WTC11 (cell line): ENCODE measurements at regions not wholly inside any gene's neighbourhood (a gene's known extent, or its start where the extent isn't known, plus 50 kb on each side); places are given as distances from the start of the nearest gene placed in this dataset.

Experiments used
- ATAC-seq: fragments of 200-7000 bp; cut with Tn5 transposase; 2 replicates; pipeline ENCODE4 v1.10.0; 2021; ENCODE audit warnings: mild to moderate bottlenecking, moderate library complexity
- CTCF ChIA-PET: fragments of 300-600 bp; sonication (Branson Sonifier 250); formaldehyde crosslinking; loops from one replicate; lab custom pipeline; 2021; ENCODE audit warnings: antibody characterized with exemption; lab: Charles Lee
- POLR2A ChIA-PET: fragments of 350-600 bp; sonication (Branson Sonifier 250); formaldehyde crosslinking; loops from one replicate; lab custom pipeline; 2021; ENCODE audit warnings: antibody characterized with exemption; lab: Charles Lee
- DNase-seq: peaks from one replicate; pipeline ENCODE4 v3.0.0; 2021; ENCODE audit warnings: low spot score
- H3K27ac Mint-ChIP-seq: 2 replicates; pipeline ENCODE4 v1.8.0; 2021; ENCODE audit warnings: mixed read lengths
- H3K27me3 Mint-ChIP-seq: 2 replicates; pipeline ENCODE4 v1.8.0; 2021; ENCODE audit warnings: low read depth, mild to moderate bottlenecking, moderate library complexity, mixed read lengths
- H3K36me3 Mint-ChIP-seq: 2 replicates; pipeline ENCODE4 v1.8.0; 2021; ENCODE audit warnings: mixed read lengths
- H3K4me1 Mint-ChIP-seq: 2 replicates; pipeline ENCODE4 v1.8.0; 2022; ENCODE audit warnings: mixed read lengths
- H3K4me3 Mint-ChIP-seq: 2 replicates; pipeline ENCODE4 v1.8.0; 2021; ENCODE audit warnings: mild to moderate bottlenecking, moderate library complexity, mixed read lengths
- H3K9me3 Mint-ChIP-seq: 2 replicates; pipeline ENCODE4 v1.8.0; 2021; ENCODE audit warnings: mixed read lengths
- AFF4 ChIP-seq: sonication (generic); formaldehyde crosslinking; IDR thresholded peaks from 2 replicates; pipeline ENCODE4 v1.8.1; 2023; ENCODE audit warnings: mild to moderate bottlenecking, missing genetic modification reagents, borderline replicate concordance
- ATF2 ChIP-seq: sonication (generic); formaldehyde crosslinking; IDR thresholded peaks from 2 replicates; pipeline ENCODE4 v1.8.1; 2022; ENCODE audit warnings: low read depth, missing genetic modification reagents, borderline replicate concordance
- ATF6 ChIP-seq: sonication (generic); formaldehyde crosslinking; IDR thresholded peaks from 2 replicates; pipeline ENCODE4 v1.8.1; 2023; ENCODE audit warnings: mild to moderate bottlenecking, missing genetic modification reagents
- CTCF ChIP-seq: fragments of 200-600 bp; IDR thresholded peaks from 2 replicates; pipeline ENCODE4 v1.8.0; 2022; ENCODE audit warnings: antibody characterized with exemption
- EMX1 ChIP-seq: fragments of 250-450 bp; sonication (Bioruptor Pico); IDR thresholded peaks from 2 replicates; pipeline ENCODE4 v1.8.0; 2021; ENCODE audit warnings: mild to moderate bottlenecking
- FOXP1 ChIP-seq: sonication (generic); formaldehyde crosslinking; IDR thresholded peaks from 2 replicates; pipeline ENCODE4 v1.8.0; 2022; ENCODE audit warnings: missing genetic modification reagents, mild to moderate bottlenecking, moderate library complexity, borderline replicate concordance
- IRF2 ChIP-seq: sonication (generic); formaldehyde crosslinking; IDR thresholded peaks from 2 replicates; pipeline ENCODE4 v1.8.0; 2022; ENCODE audit warnings: low read depth, missing genetic modification reagents, borderline replicate concordance
- MXD4 ChIP-seq: fragments of 250-450 bp; sonication (Bioruptor Pico); IDR thresholded peaks from 2 replicates; pipeline ENCODE4 v1.8.0; 2021; ENCODE audit warnings: mild to moderate bottlenecking, moderate library complexity, borderline replicate concordance
- MYBL2 ChIP-seq: sonication (generic); formaldehyde crosslinking; IDR thresholded peaks from 2 replicates; pipeline ENCODE4 v1.8.1; 2023; ENCODE audit warnings: mild to moderate bottlenecking, moderate library complexity, missing genetic modification reagents
- NFATC4 ChIP-seq: fragments of 250-450 bp; sonication (Bioruptor Pico); IDR thresholded peaks from 2 replicates; pipeline ENCODE4 v1.9.0; 2021; ENCODE audit warnings: mild to moderate bottlenecking
- NFE2L1 ChIP-seq: sonication (generic); formaldehyde crosslinking; IDR thresholded peaks from 2 replicates; pipeline ENCODE4 v1.8.1; 2023; ENCODE audit warnings: missing genetic modification reagents
- NR1H2 ChIP-seq: sonication (generic); formaldehyde crosslinking; IDR thresholded peaks from 2 replicates; pipeline ENCODE4 v1.9.0; 2021; ENCODE audit warnings: mild to moderate bottlenecking, moderate library complexity, missing genetic modification reagents
- NR2C2 ChIP-seq: sonication (generic); formaldehyde crosslinking; IDR thresholded peaks from 2 replicates; pipeline ENCODE4 v1.8.0; 2022; ENCODE audit warnings: mild to moderate bottlenecking, missing genetic modification reagents
- NR3C1 ChIP-seq: sonication (generic); formaldehyde crosslinking; conservative IDR thresholded peaks from 2 replicates; pipeline ENCODE4 v1.8.1; 2023; ENCODE audit warnings: low read depth, mild to moderate bottlenecking, missing genetic modification reagents
- OVOL2 ChIP-seq: fragments of 250-450 bp; sonication (Bioruptor Pico); IDR thresholded peaks from 2 replicates; pipeline ENCODE4 v1.9.0; 2021; ENCODE audit warnings: mild to moderate bottlenecking, borderline replicate concordance
- TCF7 ChIP-seq: sonication (generic); formaldehyde crosslinking; IDR thresholded peaks from 2 replicates; pipeline ENCODE4 v1.8.0; 2022; ENCODE audit warnings: mild to moderate bottlenecking, low read depth, missing genetic modification reagents, moderate library complexity
- ZBTB21 ChIP-seq: sonication (generic); formaldehyde crosslinking; IDR thresholded peaks from 2 replicates; pipeline ENCODE4 v1.8.1; 2023; ENCODE audit warnings: mild to moderate bottlenecking, missing genetic modification reagents, borderline replicate concordance
- ZNF219 ChIP-seq: sonication (generic); formaldehyde crosslinking; IDR thresholded peaks from 2 replicates; pipeline ENCODE4 v1.8.0; 2023; ENCODE audit warnings: missing genetic modification reagents, mild to moderate bottlenecking, borderline replicate concordance
- ZNF232 ChIP-seq: sonication (generic); formaldehyde crosslinking; IDR thresholded peaks from 2 replicates; pipeline ENCODE4 v1.8.0; 2022; ENCODE audit warnings: mild to moderate bottlenecking, missing genetic modification reagents
- ZNF317 ChIP-seq: sonication (generic); formaldehyde crosslinking; IDR thresholded peaks from 2 replicates; pipeline ENCODE4 v1.8.1; 2023; ENCODE audit warnings: low read depth, mild to moderate bottlenecking, moderate library complexity, missing genetic modification reagents, borderline replicate concordance
- ZNF416 ChIP-seq: fragments of 250-450 bp; sonication (Bioruptor Pico); IDR thresholded peaks from 2 replicates; pipeline ENCODE4 v1.9.0; 2021; ENCODE audit warnings: mild to moderate bottlenecking, inconsistent platforms
- ZNF423 ChIP-seq: fragments of 250-450 bp; sonication (Bioruptor Pico); IDR thresholded peaks from 2 replicates; pipeline ENCODE4 v2.1.2; 2022; ENCODE audit warnings: mild to moderate bottlenecking, moderate library complexity
- TF ChIP-seq, protein P1 (sequence below): sonication (generic); formaldehyde crosslinking; IDR thresholded peaks from 2 replicates; pipeline ENCODE4 v1.8.0; 2022; ENCODE audit warnings: mild to moderate bottlenecking, missing genetic modification reagents
- TF ChIP-seq, protein P2 (sequence below): sonication (generic); formaldehyde crosslinking; IDR thresholded peaks from 2 replicates; pipeline ENCODE4 v1.8.0; 2022; ENCODE audit warnings: missing genetic modification reagents

GRCh38 chr14:76695263-76695920 lies 65.9 kb upstream of the VASH1 start:
- no peaks in the 10 kb centered on the region for H3K4me1 Mint-ChIP-seq
- DNase-seq (no peak), ATAC-seq (no peak)
- ChIA-PET POLR2A (no interaction called here), CTCF (interaction anchor here (1.2 kb wide), 1 partner anchor 15 kb away, joined by 4 read pairs; no protein-coding TSS in a partner anchor)
- H3K4me3 Mint-ChIP-seq, result no peak overlapping the region
- H3K27me3 Mint-ChIP-seq, result no peaks in the 10 kb centered on the region
- TF ChIP-seq ZNF416 (CRISPR knock-in tag) (no peak), MXD4 (CRISPR knock-in tag) (no peak), ZBTB21 (CRISPR knock-in tag) (no peak), NFE2L1 (CRISPR knock-in tag) (no peak), NR2C2 (CRISPR knock-in tag) (no peak), NFATC4 (no peak), ZNF232 (CRISPR knock-in tag) (no peak), NR3C1 (CRISPR knock-in tag) (no peak), OVOL2 (CRISPR knock-in tag) (no peak), ZNF423 (no peak), NR1H2 (CRISPR knock-in tag) (no peak), IRF2 (CRISPR knock-in tag) (no peak), FOXP1 (no peak), CTCF (no peak), ZNF317 (CRISPR knock-in tag) (no peak), ATF6 (no peak)
- TF ChIP-seq, protein P1, sequence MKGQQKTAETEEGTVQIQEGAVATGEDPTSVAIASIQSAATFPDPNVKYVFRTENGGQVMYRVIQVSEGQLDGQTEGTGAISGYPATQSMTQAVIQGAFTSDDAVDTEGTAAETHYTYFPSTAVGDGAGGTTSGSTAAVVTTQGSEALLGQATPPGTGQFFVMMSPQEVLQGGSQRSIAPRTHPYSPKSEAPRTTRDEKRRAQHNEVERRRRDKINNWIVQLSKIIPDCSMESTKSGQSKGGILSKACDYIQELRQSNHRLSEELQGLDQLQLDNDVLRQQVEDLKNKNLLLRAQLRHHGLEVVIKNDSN, result no peak
- no peaks in the 10 kb centered on the region for H3K36me3 Mint-ChIP-seq
- no peak overlapping the region for H3K27ac Mint-ChIP-seq
- H3K9me3 Mint-ChIP-seq, result 0 out of 2 replicates have a peak, but pooled peaks cover 3% of the 10 kb centered on the region

DNA sequence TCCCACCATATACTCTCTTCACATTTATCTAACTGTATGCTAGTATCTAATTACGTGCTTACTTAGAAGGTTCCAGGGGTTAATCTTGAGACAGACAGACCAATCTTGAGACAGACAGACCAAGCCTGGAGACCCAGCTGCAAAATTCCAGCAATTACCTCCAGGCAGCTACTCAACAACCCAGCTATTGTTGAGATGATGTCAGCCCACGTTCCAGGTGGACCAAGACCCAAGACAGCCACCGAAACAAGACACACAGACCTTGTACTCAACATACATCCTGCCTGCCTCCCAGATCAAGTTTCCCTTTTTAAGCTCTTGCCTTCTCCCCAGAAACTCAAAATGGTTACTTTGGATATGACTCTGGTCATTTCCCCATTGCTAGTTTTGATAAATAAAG lies 64.9 kb upstream of the VASH1 start:
- ChIA-PET CTCF (interaction anchor here (1.5 to 1.7 kb wide), 2 partner anchors 14 to 88 kb away, joined by 7 to 8 read pairs; no protein-coding TSS in a partner anchor), POLR2A (no interaction called here)
- peaks cover 8% of the 10 kb centered on the region for H3K9me3 Mint-ChIP-seq
- DNase-seq (no peak), ATAC-seq (no peak)
- no peaks in the 10 kb centered on the region for H3K4me1 Mint-ChIP-seq
- H3K27ac Mint-ChIP-seq, result no peak overlapping the region
- no peaks in the 10 kb centered on the region for H3K36me3 Mint-ChIP-seq
- no peak overlapping the region for H3K4me3 Mint-ChIP-seq
- H3K27me3 Mint-ChIP-seq, result no peaks in the 10 kb centered on the region
- TF ChIP-seq AFF4 (CRISPR knock-in tag) (no peak), EMX1 (no peak), MYBL2 (CRISPR knock-in tag) (no peak), ZNF219 (CRISPR knock-in tag) (no peak), ATF2 (CRISPR knock-in tag) (no peak), TCF7 (no peak)
- TF ChIP-seq, protein P2, sequence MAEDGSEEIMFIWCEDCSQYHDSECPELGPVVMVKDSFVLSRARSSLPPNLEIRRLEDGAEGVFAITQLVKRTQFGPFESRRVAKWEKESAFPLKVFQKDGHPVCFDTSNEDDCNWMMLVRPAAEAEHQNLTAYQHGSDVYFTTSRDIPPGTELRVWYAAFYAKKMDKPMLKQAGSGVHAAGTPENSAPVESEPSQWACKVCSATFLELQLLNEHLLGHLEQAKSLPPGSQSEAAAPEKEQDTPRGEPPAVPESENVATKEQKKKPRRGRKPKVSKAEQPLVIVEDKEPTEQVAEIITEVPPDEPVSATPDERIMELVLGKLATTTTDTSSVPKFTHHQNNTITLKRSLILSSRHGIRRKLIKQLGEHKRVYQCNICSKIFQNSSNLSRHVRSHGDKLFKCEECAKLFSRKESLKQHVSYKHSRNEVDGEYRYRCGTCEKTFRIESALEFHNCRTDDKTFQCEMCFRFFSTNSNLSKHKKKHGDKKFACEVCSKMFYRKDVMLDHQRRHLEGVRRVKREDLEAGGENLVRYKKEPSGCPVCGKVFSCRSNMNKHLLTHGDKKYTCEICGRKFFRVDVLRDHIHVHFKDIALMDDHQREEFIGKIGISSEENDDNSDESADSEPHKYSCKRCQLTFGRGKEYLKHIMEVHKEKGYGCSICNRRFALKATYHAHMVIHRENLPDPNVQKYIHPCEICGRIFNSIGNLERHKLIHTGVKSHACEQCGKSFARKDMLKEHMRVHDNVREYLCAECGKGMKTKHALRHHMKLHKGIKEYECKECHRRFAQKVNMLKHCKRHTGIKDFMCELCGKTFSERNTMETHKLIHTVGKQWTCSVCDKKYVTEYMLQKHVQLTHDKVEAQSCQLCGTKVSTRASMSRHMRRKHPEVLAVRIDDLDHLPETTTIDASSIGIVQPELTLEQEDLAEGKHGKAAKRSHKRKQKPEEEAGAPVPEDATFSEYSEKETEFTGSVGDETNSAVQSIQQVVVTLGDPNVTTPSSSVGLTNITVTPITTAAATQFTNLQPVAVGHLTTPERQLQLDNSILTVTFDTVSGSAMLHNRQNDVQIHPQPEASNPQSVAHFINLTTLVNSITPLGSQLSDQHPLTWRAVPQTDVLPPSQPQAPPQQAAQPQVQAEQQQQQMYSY (CRISPR knock-in tag), result no peak
